GM12892 (cell line): ENCODE measurements at regions not wholly inside any gene's neighbourhood (a gene's known extent, or its start where the extent isn't known, plus 50 kb on each side); places are given as distances from the start of the nearest gene placed in this dataset.

Source experiments
- POLR2A ChIP-seq: IDR thresholded peaks from 2 replicates; pipeline ENCODE4 v1.6.1; 2011; ENCODE audit warnings: low read depth, low read length, control low read depth
- POLR2AphosphoS5 ChIP-seq: IDR thresholded peaks from 2 replicates; pipeline ENCODE4 v1.6.1; 2011; ENCODE audit warnings: low read depth, low read length, control low read depth

DNA sequence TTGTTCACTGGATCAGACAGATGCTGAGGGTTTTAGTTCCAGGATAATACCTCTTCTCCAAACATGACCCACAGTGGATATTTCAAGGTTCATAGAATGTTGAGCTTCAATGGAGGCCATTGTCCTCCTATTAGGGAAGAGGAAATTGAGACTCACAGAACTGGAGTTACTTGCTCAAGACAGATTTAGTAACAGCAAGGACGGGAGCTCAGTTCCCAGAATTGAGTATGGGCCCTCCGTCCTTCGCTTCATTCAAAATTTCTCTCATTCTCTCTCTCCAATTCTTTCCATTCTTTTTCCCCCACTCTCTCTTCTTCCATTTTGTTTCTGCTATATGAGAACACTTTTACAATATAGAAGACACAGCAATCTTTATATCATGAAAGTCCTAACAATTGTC lies 94.0 kb downstream of the DNAJB9 start:
- TF ChIP-seq POLR2A (no peak), POLR2AphosphoS5 (no peak)
